ENCODE measurements at regions not wholly inside any gene's neighbourhood (a gene's known extent, or its start where the extent isn't known, plus 50 kb on each side); places are given as distances from the start of the nearest gene placed in this dataset.
A peak's percentile ranks its signal among the peaks of the same experiment; 100 is the strongest.

- no peak overlapping the region for H2AFZ ChIP-seq (ENCODE audit: low read length)
- H3K79me2 ChIP-seq (ENCODE audit: low read length) = no peaks in the 10 kb centered on the region
- H3K4me2 ChIP-seq (ENCODE audit: low read depth, low read length) = no peak overlapping the region
- H3K9ac ChIP-seq (ENCODE audit: low read length) = no peak overlapping the region
- DNase-seq = peak; percentile 14
- H3F3A ChIP-seq (ENCODE audit: insufficient read depth, low read length) = no peaks in the 10 kb centered on the region
- H3K4me1 ChIP-seq (ENCODE audit: low read length) = no peaks in the 10 kb centered on the region
- no peaks in the 10 kb centered on the region for H3K36me3 ChIP-seq (replicated peaks; ENCODE audit: insufficient read depth, low read length)
- no peaks in the 10 kb centered on the region for H3K9me3 ChIP-seq (replicated peaks; ENCODE audit: insufficient read depth, low read length)
- H3K27me3 ChIP-seq (replicated peaks; ENCODE audit: insufficient read depth, low read length) = no peaks in the 10 kb centered on the region
- no peak overlapping the region for H3K27ac ChIP-seq (ENCODE audit: low read length)
- TF ChIP-seq EZH2phosphoT487 (IDR thresholded peaks at IDR 0.05; ENCODE audit: low read length) = no peak
- no peaks in the 10 kb centered on the region for H3K9me2 ChIP-seq (replicated peaks; ENCODE audit: insufficient read depth, low read length)
- no peak overlapping the region for H3K4me3 ChIP-seq (ENCODE audit: low read length)
- no peaks in the 10 kb centered on the region for H4K20me1 ChIP-seq (ENCODE audit: insufficient read depth, low read length)
These were observed 62.9 kb upstream of the LRRC7 start for GRCh38 chr1:69504730-69505252.

DNA sequence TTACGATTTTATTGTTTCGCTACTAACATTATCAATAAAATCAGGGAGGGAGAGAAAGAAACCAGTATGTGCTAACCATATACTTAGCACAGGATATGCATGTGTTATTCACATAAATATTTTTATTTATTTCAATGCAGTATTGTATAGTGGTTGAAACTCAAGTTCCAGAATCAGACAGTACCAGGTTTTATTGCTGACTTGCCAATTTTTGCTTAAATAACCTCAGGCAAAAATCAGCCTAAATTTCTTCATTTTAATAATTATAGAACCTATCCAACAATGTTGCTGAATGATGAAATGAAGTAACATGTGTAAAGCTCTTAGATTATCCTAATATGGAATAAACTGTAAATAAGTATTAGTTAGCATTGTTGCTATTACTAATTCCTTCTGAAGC, 61.4 kb upstream of the LRRC7 start:
- H3F3A ChIP-seq (ENCODE audit: insufficient read depth, low read length) = no peaks in the 10 kb centered on the region
- H3K27ac ChIP-seq (ENCODE audit: low read length) = no peak overlapping the region
- no peak overlapping the region for H3K9ac ChIP-seq (ENCODE audit: low read length)
- no peaks in the 10 kb centered on the region for H3K9me2 ChIP-seq (replicated peaks; ENCODE audit: insufficient read depth, low read length)
- H3K27me3 ChIP-seq (replicated peaks; ENCODE audit: insufficient read depth, low read length) = no peaks in the 10 kb centered on the region
- H3K79me2 ChIP-seq (ENCODE audit: low read length) = no peaks in the 10 kb centered on the region
- TF ChIP-seq, protein P1, sequence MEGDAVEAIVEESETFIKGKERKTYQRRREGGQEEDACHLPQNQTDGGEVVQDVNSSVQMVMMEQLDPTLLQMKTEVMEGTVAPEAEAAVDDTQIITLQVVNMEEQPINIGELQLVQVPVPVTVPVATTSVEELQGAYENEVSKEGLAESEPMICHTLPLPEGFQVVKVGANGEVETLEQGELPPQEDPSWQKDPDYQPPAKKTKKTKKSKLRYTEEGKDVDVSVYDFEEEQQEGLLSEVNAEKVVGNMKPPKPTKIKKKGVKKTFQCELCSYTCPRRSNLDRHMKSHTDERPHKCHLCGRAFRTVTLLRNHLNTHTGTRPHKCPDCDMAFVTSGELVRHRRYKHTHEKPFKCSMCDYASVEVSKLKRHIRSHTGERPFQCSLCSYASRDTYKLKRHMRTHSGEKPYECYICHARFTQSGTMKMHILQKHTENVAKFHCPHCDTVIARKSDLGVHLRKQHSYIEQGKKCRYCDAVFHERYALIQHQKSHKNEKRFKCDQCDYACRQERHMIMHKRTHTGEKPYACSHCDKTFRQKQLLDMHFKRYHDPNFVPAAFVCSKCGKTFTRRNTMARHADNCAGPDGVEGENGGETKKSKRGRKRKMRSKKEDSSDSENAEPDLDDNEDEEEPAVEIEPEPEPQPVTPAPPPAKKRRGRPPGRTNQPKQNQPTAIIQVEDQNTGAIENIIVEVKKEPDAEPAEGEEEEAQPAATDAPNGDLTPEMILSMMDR (IDR thresholded peaks at IDR 0.05; ENCODE audit: low read length) = no peak
- TF ChIP-seq EZH2phosphoT487 (IDR thresholded peaks at IDR 0.05; ENCODE audit: low read length) = no peak
- no peak for TF ChIP-seq EZH2 (optimal IDR thresholded peaks at IDR 0.05; ENCODE audit: low read depth, low read length)
- H2AFZ ChIP-seq (ENCODE audit: low read length) = no peak overlapping the region
- H3K4me1 ChIP-seq (ENCODE audit: low read length) = no peaks in the 10 kb centered on the region
- no peak overlapping the region for H3K4me3 ChIP-seq (ENCODE audit: low read length)
- no peak for DNase-seq
- H3K9me3 ChIP-seq (replicated peaks; ENCODE audit: insufficient read depth, low read length) = no peaks in the 10 kb centered on the region
- no peaks in the 10 kb centered on the region for H3K36me3 ChIP-seq (replicated peaks; ENCODE audit: insufficient read depth, low read length)
- H3K4me2 ChIP-seq (ENCODE audit: low read depth, low read length) = no peak overlapping the region
- no peaks in the 10 kb centered on the region for H4K20me1 ChIP-seq (ENCODE audit: insufficient read depth, low read length)

DNA sequence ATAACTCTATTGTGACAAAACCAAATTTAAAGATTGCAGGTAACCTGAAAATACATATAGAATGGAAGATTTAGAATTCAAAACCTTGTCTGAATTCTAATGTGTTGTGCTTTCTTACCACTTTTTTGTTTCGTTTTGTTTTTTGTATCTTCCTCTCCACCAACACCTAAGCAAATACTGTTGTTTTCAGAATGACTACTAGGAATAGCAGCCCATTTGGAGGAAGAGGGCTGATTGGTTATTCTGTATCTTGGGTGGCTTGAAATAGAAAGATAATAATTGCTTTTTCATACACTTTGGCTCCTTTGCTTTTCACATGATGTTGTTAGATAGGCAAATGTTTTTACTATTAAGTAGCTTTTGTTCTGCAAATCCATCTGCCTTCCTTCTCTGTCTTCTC, 61.0 kb upstream of the LRRC7 start:
- Histone ChIP-seq H3K27ac (ENCODE audit: low read length) (no peak overlapping the region), H3K4me3 (ENCODE audit: low read length) (no peak overlapping the region), H3K4me2 (ENCODE audit: low read depth, low read length) (no peak overlapping the region), H3K4me1 (ENCODE audit: low read length) (no peaks in the 10 kb centered on the region), H3K79me2 (ENCODE audit: low read length) (no peaks in the 10 kb centered on the region), H2AFZ (ENCODE audit: low read length) (0 out of 2 replicates have a peak overlapping the region, but pooled peaks have one; percentile 10), H3K36me3 (replicated peaks; ENCODE audit: insufficient read depth, low read length) (no peaks in the 10 kb centered on the region), H3F3A (ENCODE audit: insufficient read depth, low read length) (no peaks in the 10 kb centered on the region), H3K27me3 (replicated peaks; ENCODE audit: insufficient read depth, low read length) (no peaks in the 10 kb centered on the region), H4K20me1 (ENCODE audit: insufficient read depth, low read length) (no peaks in the 10 kb centered on the region), H3K9me3 (replicated peaks; ENCODE audit: insufficient read depth, low read length) (no peaks in the 10 kb centered on the region), H3K9me2 (replicated peaks; ENCODE audit: insufficient read depth, low read length) (no peaks in the 10 kb centered on the region), H3K9ac (ENCODE audit: low read length) (no peak overlapping the region)
- DNase-seq = no peak
- no peak for TF ChIP-seq EZH2 (optimal IDR thresholded peaks at IDR 0.05; ENCODE audit: low read depth, low read length)
- no peak for TF ChIP-seq EZH2phosphoT487 (IDR thresholded peaks at IDR 0.05; ENCODE audit: low read length)
- TF ChIP-seq, protein P1 (IDR thresholded peaks at IDR 0.05; ENCODE audit: low read length) = no peak

GRCh38 chr1:69510026-69510425, 57.7 kb upstream of the LRRC7 start:
- H3K36me3 ChIP-seq (replicated peaks; ENCODE audit: insufficient read depth, low read length) = no peaks in the 10 kb centered on the region
- no peaks in the 10 kb centered on the region for H3K27me3 ChIP-seq (replicated peaks; ENCODE audit: insufficient read depth, low read length)
- no peak for DNase-seq
- H3K4me3 ChIP-seq (ENCODE audit: low read length) = no peak overlapping the region
- no peak overlapping the region for H3K4me2 ChIP-seq (ENCODE audit: low read depth, low read length)
- H3F3A ChIP-seq (ENCODE audit: insufficient read depth, low read length) = no peaks in the 10 kb centered on the region
- H3K9ac ChIP-seq (ENCODE audit: low read length) = no peak overlapping the region
- H2AFZ ChIP-seq (ENCODE audit: low read length) = no peak overlapping the region
- H3K9me3 ChIP-seq (replicated peaks; ENCODE audit: insufficient read depth, low read length) = no peaks in the 10 kb centered on the region
- H3K79me2 ChIP-seq (ENCODE audit: low read length) = no peaks in the 10 kb centered on the region
- TF ChIP-seq EZH2phosphoT487 (IDR thresholded peaks at IDR 0.05; ENCODE audit: low read length) (no peak), EZH2 (optimal IDR thresholded peaks at IDR 0.05; ENCODE audit: low read depth, low read length) (no peak)
- TF ChIP-seq, protein P1 (IDR thresholded peaks at IDR 0.05; ENCODE audit: low read length) = no peak
- no peaks in the 10 kb centered on the region for H3K4me1 ChIP-seq (ENCODE audit: low read length)
- no peaks in the 10 kb centered on the region for H3K9me2 ChIP-seq (replicated peaks; ENCODE audit: insufficient read depth, low read length)
- H3K27ac ChIP-seq (ENCODE audit: low read length) = no peak overlapping the region
- no peaks in the 10 kb centered on the region for H4K20me1 ChIP-seq (ENCODE audit: insufficient read depth, low read length)

Measured in MM.1S (cell line).